OCI-LY1 (cell line): ENCODE measurements at regions not wholly inside any gene's neighbourhood (a gene's known extent, or its start where the extent isn't known, plus 50 kb on each side); places are given as distances from the start of the nearest gene placed in this dataset.

ENCODE experiments used
- EZH2 ChIP-seq: fragments of 200-600 bp; sonication (generic), shearing (Covaris generic); IDR thresholded peaks from 2 replicates; pipeline ENCODE4 v1.8.0; 2017; ENCODE audit warnings: borderline replicate concordance, mixed run types, mild to moderate bottlenecking, antibody characterized with exemption, low read length, moderate library complexity, mixed read lengths
- TF ChIP-seq, protein P1 (sequence below): fragments of 200-600 bp; sonication (generic), shearing (Covaris generic); IDR thresholded peaks from 2 replicates; pipeline ENCODE4 v1.5.1; 2017; ENCODE audit warnings: mild to moderate bottlenecking, antibody characterized with exemption, low read length, moderate library complexity, mixed read lengths

GRCh38 chr4:154082760-154083535 is 294.1 kb upstream of the SFRP2 start:
- TF ChIP-seq, protein P1, sequence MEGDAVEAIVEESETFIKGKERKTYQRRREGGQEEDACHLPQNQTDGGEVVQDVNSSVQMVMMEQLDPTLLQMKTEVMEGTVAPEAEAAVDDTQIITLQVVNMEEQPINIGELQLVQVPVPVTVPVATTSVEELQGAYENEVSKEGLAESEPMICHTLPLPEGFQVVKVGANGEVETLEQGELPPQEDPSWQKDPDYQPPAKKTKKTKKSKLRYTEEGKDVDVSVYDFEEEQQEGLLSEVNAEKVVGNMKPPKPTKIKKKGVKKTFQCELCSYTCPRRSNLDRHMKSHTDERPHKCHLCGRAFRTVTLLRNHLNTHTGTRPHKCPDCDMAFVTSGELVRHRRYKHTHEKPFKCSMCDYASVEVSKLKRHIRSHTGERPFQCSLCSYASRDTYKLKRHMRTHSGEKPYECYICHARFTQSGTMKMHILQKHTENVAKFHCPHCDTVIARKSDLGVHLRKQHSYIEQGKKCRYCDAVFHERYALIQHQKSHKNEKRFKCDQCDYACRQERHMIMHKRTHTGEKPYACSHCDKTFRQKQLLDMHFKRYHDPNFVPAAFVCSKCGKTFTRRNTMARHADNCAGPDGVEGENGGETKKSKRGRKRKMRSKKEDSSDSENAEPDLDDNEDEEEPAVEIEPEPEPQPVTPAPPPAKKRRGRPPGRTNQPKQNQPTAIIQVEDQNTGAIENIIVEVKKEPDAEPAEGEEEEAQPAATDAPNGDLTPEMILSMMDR: peak; percentile 39
- TF ChIP-seq EZH2: no peak
